ENCODE measurements at regions not wholly inside any gene's neighbourhood (a gene's known extent, or its start where the extent isn't known, plus 50 kb on each side); places are given as distances from the start of the nearest gene placed in this dataset.

- TF ChIP-seq CTCF (conservative IDR thresholded peaks at IDR 0.05) (no peak), EZH2 (IDR thresholded peaks at IDR 0.05; ENCODE audit: low read depth) (no peak)
Observed at GRCh38 chr17:56735842-56736241, 97.9 kb downstream of the C17orf67 start.
